ENCODE measurements at regions not wholly inside any gene's neighbourhood (a gene's known extent, or its start where the extent isn't known, plus 50 kb on each side); places are given as distances from the start of the nearest gene placed in this dataset.

DNA sequence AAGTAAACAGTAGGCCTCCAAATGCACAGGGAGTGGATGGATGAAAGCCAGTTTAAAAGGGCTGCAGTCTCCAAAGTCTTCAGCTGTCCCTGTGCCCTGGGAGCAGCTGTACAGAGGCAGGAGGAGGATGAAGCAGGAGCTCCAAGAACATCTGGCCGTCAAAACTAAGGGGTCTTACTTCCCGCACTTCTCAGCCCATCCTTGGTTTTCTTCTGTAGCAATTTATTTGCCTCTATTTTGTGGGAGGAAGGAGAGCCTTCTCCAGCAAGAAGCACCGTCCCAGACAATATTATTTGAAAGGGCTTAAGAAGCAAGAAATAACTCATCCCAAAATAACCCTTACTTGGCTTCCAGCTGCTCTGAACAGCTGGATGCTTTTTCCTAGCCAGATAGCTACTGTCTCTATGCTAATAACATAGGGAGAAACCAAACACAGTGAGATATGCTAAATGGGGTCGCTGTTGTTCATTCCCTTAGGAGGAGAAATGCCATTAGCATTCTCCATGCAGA lies 133.2 kb downstream of the SPATA19 start:
- DNase-seq (no peak), ATAC-seq (ENCODE audit: insufficient read depth, low read depth) (no peak)
- H3K9ac ChIP-seq (ENCODE audit: low read depth, low read length), result no peak overlapping the region
- no peak overlapping the region for H3K4me2 ChIP-seq (ENCODE audit: insufficient read depth, low read length)
- H2AFZ ChIP-seq (ENCODE audit: low read depth, low read length), result no peak overlapping the region
- no peaks in the 10 kb centered on the region for H3K36me3 ChIP-seq (ENCODE audit: insufficient read depth, low read length)
- H3K27ac ChIP-seq (ENCODE audit: low read length), result no peak overlapping the region
- no peaks in the 10 kb centered on the region for H3K9me3 ChIP-seq (ENCODE audit: insufficient read depth, low read length, severe bottlenecking)
- H3K27me3 ChIP-seq (ENCODE audit: insufficient read depth, low read length, poor library complexity), result peaks cover 46% of the 10 kb centered on the region
- H3K79me2 ChIP-seq (ENCODE audit: insufficient read depth, low read length), result no peaks in the 10 kb centered on the region
- no peak for TF ChIP-seq EZH2 (IDR thresholded peaks at IDR 0.05; ENCODE audit: borderline replicate concordance, low read depth, low read length, severe bottlenecking)
- TF ChIP-seq, protein P1, sequence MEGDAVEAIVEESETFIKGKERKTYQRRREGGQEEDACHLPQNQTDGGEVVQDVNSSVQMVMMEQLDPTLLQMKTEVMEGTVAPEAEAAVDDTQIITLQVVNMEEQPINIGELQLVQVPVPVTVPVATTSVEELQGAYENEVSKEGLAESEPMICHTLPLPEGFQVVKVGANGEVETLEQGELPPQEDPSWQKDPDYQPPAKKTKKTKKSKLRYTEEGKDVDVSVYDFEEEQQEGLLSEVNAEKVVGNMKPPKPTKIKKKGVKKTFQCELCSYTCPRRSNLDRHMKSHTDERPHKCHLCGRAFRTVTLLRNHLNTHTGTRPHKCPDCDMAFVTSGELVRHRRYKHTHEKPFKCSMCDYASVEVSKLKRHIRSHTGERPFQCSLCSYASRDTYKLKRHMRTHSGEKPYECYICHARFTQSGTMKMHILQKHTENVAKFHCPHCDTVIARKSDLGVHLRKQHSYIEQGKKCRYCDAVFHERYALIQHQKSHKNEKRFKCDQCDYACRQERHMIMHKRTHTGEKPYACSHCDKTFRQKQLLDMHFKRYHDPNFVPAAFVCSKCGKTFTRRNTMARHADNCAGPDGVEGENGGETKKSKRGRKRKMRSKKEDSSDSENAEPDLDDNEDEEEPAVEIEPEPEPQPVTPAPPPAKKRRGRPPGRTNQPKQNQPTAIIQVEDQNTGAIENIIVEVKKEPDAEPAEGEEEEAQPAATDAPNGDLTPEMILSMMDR (IDR thresholded peaks at IDR 0.05; ENCODE audit: borderline replicate concordance, extremely low read depth, low read length, poor library complexity, severe bottlenecking), result no peak
- H4K20me1 ChIP-seq (ENCODE audit: insufficient read depth, low read length), result no peaks in the 10 kb centered on the region
- no peak overlapping the region for H3K4me3 ChIP-seq (ENCODE audit: low read depth in 1 of 2, low read length in 2 of 2)
- no peaks in the 10 kb centered on the region for H3K4me1 ChIP-seq (ENCODE audit: insufficient read depth, low read length)

DNA sequence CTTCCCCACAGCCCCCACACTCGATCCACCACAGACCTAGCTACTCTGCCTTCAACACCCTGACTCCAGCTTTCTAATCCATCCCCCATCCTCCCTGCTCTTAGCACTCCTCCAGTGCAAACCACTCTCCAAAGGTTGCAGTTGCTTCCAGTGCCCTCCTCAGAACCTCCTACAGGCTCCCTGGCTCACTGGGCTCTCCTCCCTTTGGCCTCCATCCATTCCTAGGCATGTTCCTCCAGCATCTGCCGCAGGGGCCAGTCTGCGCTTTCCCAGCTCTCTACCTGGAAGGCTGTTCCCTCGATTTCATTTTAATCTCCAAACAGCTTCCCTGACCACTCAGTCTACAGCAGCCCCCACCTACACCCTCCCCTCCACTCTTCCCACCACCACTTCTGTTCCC lies 133.8 kb downstream of the SPATA19 start:
- Histone ChIP-seq H3K27ac (ENCODE audit: low read length) (no peak overlapping the region), H2AFZ (ENCODE audit: low read depth, low read length) (no peak overlapping the region), H3K36me3 (ENCODE audit: insufficient read depth, low read length) (no peaks in the 10 kb centered on the region), H3K79me2 (ENCODE audit: insufficient read depth, low read length) (no peaks in the 10 kb centered on the region), H4K20me1 (ENCODE audit: insufficient read depth, low read length) (no peaks in the 10 kb centered on the region), H3K4me1 (ENCODE audit: insufficient read depth, low read length) (no peaks in the 10 kb centered on the region), H3K27me3 (ENCODE audit: insufficient read depth, low read length, poor library complexity) (peaks cover 47% of the 10 kb centered on the region), H3K9me3 (ENCODE audit: insufficient read depth, low read length, severe bottlenecking) (no peaks in the 10 kb centered on the region), H3K4me2 (ENCODE audit: insufficient read depth, low read length) (no peak overlapping the region), H3K4me3 (ENCODE audit: low read depth in 1 of 2, low read length in 2 of 2) (no peak overlapping the region), H3K9ac (ENCODE audit: low read depth, low read length) (no peak overlapping the region)
- DNase-seq (no peak), ATAC-seq (ENCODE audit: insufficient read depth, low read depth) (no peak)
- TF ChIP-seq, protein P1 (IDR thresholded peaks at IDR 0.05; ENCODE audit: borderline replicate concordance, extremely low read depth, low read length, poor library complexity, severe bottlenecking), result no peak
- no peak for TF ChIP-seq EZH2 (IDR thresholded peaks at IDR 0.05; ENCODE audit: borderline replicate concordance, low read depth, low read length, severe bottlenecking)

DNA sequence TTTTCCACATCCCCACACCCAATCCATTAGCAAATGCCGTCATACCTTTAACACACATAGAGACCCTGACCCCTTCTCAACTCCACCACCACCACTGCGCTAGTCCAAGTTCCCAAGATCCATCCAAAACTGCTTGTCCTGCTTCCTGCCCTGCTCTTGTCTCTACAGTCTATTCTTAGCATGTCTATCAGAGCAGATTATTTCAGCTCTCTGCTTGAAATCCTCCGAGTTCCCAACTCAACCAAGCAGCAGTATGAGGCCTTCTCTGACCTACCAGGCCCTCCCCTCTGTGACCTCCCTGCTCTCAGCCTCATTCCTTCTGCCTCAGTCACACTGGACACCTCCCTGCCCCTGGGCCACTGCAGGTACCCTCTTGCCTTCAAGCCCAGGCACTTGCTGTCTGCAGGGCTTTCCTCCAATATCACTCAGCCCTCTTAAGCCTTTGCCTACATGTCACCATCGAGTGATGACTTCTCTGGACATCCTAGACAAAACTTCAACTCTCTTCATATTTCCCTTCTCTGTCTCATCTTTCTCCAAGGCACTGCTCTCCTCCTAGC lies 134.6 kb downstream of the SPATA19 start:
- Histone ChIP-seq H4K20me1 (ENCODE audit: insufficient read depth, low read length) (no peaks in the 10 kb centered on the region), H3K27me3 (ENCODE audit: insufficient read depth, low read length, poor library complexity) (peaks cover 47% of the 10 kb centered on the region), H3K4me2 (ENCODE audit: insufficient read depth, low read length) (no peak overlapping the region), H2AFZ (ENCODE audit: low read depth, low read length) (no peak overlapping the region), H3K36me3 (ENCODE audit: insufficient read depth, low read length) (no peaks in the 10 kb centered on the region), H3K27ac (ENCODE audit: low read length) (no peak overlapping the region), H3K9ac (ENCODE audit: low read depth, low read length) (no peak overlapping the region), H3K4me1 (ENCODE audit: insufficient read depth, low read length) (no peaks in the 10 kb centered on the region), H3K4me3 (ENCODE audit: low read depth in 1 of 2, low read length in 2 of 2) (no peak overlapping the region), H3K79me2 (ENCODE audit: insufficient read depth, low read length) (no peaks in the 10 kb centered on the region), H3K9me3 (ENCODE audit: insufficient read depth, low read length, severe bottlenecking) (no peaks in the 10 kb centered on the region)
- DNase-seq, result no peak
- no peak for ATAC-seq (ENCODE audit: insufficient read depth, low read depth)
- TF ChIP-seq, protein P1 (IDR thresholded peaks at IDR 0.05; ENCODE audit: borderline replicate concordance, extremely low read depth, low read length, poor library complexity, severe bottlenecking), result no peak
- no peak for TF ChIP-seq EZH2 (IDR thresholded peaks at IDR 0.05; ENCODE audit: borderline replicate concordance, low read depth, low read length, severe bottlenecking)

Data from DND-41 (cell line).